Fibroblast of skin of left biceps (primary cell): ENCODE measurements at regions not wholly inside any gene's neighbourhood (a gene's known extent, or its start where the extent isn't known, plus 50 kb on each side); places are given as distances from the start of the nearest gene placed in this dataset.
A peak's percentile ranks its signal among the peaks of the same experiment; 100 is the strongest.

Source experiments
- DNase-seq, 2 experiments: peaks; one replicate each; pipeline ENCODE4 v3.0.0-alpha.2; 2013; ENCODE audit warnings: low read depth in 2 of 2

- DNase-seq: no peak
These were observed 317.0 kb upstream of the DCBLD2 start for GRCh38 chr3:99218468-99218867.

DNA sequence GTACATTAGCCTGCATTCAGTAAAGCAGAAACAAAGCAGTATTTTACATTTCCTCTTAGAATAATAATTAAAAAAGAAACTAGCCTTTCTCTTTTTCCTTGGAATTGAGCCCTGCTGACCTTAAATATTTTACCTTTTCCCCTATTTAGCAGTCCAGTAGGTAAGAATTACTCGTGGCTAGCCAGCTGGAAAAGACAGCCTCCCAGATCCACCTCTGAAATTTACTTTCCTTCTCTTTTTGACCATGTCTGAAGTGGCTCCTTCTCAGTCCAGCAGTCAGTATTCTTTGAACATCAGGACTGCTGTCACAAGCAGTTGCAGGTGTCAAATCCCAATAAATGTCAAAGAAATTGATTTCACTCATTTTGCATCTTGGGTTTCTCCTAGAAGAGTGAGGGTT is 311.5 kb upstream of the DCBLD2 start:
- no peak for DNase-seq

GRCh38 chr3:99211309-99211708 is 309.8 kb upstream of the DCBLD2 start:
- DNase-seq: no peak

DNA sequence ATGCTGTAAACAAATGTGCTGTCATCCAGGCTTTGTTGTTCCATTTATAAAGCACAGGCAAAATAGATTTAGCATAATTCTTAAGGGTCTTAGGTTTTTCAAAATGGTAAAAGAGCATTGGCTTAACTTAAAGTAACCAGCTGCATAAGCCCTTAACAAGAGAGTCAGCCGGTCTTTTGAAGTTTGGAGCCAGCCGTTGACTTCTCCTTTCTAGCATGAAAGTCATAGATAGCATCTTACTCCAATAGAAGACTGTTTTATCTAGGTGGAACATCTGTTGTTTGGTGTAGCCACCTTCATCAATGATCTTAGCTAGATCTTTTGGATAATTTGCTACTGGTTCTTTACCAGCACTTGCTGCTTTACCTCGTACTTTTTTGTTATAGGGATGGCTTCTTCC is 297.5 kb upstream of the DCBLD2 start:
- no peak for DNase-seq

DNA sequence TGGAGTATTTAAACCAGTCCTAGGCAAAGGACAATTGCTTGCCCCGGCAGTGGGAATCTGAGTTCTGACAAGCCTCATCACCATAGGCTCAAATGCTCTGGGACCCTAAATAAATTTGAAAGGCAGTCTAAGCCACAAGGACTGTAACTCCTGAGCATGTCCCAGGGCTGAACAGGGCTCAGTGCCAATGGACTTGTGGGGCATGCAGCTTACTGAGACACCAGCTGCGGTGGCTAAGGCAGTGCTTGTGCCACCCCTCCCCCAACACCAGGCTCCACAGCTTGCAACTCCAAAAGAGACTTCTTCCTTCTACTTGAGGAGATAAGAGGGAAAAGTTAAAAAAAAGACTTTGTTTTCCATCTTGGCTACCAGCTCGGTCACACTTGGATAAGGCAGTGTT is 289.7 kb upstream of the DCBLD2 start:
- no peak for DNase-seq

DNA sequence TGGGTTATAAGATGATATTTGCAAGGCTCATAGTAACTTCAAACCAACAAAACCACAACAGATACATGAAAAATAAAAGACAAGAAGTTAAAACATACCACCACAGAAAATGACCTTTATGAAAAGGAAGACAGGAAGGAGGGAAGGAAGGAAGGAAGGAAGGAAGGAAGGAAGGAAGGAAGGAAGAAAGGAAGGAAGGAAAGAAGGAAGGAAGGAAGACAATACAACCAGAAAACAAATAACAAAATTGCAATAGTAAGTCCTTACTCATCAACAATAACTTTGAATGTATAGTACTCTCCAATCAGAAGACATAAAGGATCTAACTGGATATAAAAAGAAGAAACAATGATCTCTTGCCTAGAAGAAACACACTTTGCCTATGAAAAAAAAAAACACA is 287.4 kb upstream of the DCBLD2 start:
- no peak for DNase-seq

DNA sequence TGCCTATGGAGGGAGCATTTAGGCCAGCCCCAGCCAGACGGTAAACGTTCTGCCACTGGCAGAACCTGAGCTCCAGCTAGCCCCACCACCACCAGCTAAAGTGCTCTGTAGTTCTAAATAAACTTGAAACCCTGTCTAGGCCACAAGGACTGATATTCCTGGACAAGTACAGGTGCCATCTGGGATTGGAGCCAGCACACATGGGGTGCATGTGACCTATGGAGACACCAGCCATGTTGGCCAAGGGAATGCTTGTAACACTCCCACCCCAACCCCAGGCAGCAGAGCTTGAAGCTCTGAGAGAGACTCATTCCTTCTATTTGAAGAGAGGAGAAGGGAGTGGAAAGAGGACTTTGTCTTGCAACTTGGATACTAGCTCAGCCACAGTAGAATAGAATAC is 284.5 kb upstream of the DCBLD2 start:
- no peak for DNase-seq

DNA sequence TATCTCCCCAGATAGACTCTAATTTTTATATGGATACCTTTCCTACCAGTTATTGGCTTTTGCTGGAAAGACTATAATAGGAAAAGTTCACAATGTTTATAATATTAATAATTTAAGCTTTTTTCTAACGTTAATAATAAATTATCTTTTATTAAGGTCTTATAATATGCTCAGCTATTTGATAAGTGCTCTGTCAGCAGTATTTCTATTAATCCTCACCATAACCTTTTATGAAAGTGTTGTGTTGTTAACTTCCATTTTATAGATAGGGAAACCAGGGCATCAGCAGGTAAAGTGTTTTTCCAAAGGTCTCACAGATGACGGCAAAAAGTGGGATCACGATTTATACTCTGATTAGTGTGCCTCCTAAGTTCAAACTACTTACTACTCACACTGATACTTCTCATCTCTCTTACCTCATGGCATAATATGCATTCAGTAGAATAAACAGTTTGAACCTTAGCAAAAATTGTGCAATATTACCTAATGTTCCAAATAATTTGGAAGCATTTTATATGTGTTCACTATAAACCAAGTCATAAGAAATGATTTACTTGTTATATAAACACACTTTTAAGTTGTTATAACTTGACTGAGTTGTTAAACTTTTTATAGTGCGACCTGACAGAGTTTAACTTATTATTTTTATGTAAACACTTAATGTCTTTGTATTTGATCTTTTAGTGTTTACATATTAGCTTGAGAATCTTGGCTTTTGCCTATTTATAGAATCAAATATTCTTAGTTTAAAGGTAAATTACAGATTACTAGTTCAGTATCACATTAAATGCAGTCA is 274.9 kb upstream of the DCBLD2 start:
- no peak for DNase-seq

DNA sequence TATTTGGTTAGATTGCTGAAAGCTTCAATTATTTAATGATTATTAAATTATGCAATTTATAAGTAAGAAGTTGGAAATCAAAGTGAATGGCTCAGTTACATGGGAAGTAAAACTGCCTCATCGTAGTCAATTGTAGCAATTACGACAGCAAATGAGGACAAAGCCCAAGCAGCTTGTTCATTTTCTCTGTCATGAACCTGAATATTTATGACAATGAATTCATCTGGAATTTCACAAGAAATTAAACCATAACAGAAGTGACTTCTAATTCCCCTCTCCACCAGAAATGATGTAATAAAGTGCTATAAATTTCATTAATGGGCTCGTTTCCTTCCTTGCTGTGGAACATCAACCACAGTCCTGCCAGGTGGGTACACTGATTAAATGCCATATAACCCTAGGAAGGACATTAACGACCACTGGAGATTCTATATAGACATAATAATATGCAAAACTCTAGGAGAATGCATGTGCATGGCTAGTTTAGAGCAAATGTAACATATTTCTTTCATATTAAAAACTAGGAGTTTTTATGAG is 273.8 kb upstream of the DCBLD2 start:
- DNase-seq: peak; percentile 56

DNA sequence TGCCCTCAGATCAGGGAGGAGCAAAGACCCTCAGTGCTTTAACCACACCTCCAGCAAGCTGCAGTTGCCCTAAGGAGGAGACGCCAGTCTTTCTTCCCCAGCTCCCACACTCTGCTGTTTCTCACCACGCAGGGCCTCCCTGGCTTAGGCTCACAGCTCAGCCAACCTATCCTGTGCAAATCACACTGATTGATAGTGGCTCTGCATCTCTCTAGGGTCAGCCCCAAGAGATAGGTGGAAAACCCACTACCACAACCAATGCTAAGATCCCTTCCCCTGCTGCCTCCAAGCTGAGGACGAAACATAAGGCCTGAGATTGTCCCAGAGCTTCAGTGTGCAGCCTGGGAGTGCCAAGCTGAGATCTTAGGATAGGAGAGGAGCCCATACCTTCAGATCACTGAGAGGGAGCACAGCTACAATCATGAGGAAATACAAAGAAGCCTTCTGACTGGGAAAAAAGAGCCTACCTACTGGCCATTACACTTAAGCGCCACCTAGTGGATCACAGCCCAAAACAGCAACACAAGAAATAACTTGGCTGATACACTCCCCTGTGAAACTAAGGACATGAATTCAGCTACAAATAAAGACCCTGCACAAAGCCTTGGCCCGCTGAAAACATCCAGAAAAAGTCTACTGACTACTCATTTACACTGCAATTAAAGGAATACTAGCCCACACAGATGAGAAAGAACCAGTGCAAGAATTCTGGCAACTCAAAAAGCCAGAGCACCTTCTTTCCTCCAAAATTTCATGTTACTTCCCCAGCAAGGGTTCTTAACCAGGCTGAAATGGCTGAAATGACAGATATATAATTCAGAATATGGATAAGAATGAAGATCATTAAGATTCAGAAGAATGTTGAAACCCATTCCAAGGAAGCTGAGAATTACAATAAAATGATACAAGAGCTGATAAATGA is 271.5 kb upstream of the DCBLD2 start:
- peak; percentile 58 to 61 for DNase-seq

DNA sequence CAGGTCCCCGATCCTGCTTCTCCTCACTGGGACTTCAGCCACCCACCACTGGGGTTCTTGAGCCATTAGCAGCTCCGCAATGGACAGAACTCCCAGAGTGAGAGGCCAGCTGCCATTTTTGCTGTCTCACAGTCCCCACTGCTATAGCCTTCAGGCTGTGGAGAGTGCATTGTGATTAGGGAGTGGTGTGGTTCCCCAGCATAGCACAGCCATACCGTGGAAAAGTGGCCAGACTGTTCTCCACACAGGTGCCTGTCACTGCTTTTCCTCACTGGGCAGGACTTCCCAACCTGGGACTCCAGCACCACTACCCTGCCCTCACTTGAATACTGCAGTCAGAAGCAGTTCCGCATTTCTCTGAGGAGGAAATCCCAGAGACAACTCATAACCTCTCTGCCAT is 270.3 kb upstream of the DCBLD2 start:
- DNase-seq: no peak

GRCh38 chr3:99170867-99171517 is 269.5 kb upstream of the DCBLD2 start:
- no peak for DNase-seq

GRCh38 chr3:99167071-99167470 is 265.6 kb upstream of the DCBLD2 start:
- peak; percentile 50 to 56 for DNase-seq

GRCh38 chr3:99163314-99163713 is 261.8 kb upstream of the DCBLD2 start:
- DNase-seq: no peak

DNA sequence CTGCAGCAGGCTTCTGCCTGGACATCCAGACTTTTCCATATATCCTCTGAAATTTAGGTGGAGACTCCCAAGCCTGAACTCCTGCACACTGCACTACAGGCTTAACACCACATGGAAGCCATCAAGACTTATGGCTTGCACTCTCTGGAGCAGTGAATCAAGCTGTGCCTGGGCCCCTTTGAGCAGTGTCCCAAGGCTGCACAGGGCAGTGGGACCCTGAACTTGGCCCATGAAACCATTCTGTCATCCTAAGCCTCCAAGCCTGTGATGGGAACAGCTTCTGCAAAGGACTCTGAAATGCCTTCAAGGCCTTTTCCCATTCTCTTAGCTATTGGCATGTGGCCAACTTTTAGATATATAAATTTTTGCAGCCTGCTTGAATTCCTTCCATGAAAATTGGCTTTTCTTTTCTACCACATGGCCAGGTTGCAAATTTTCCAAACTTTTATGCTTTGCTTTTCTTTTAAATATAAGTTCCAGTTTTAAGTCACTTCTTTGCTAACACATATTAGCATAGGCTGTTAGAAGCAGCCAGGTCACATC is 257.8 kb upstream of the DCBLD2 start:
- no peak for DNase-seq

- no peak for DNase-seq
These were observed 243.5 kb upstream of the DCBLD2 start for GRCh38 chr3:99145031-99145430.

DNA sequence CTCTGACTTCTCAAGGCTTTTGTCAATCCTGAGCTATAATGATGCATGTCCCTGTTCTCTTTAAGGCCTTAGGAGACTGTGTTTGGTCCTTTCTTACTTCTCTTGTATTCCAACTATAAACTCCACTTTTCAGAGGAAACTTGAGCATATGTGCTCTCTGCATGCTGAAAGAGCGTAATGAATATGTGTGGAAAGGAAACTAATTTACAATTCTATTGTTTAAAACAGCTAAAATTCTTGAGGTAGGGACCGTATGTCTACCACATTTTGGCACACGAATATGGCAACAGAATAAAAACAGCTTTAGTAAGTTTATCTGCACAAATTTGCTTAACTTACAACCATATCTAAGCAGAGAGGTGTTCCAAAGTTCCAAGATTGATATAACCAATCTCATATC is 242.0 kb upstream of the DCBLD2 start:
- no peak for DNase-seq

GRCh38 chr3:99134986-99135385 is 233.5 kb upstream of the DCBLD2 start:
- DNase-seq: peak; percentile 42 to 44

DNA sequence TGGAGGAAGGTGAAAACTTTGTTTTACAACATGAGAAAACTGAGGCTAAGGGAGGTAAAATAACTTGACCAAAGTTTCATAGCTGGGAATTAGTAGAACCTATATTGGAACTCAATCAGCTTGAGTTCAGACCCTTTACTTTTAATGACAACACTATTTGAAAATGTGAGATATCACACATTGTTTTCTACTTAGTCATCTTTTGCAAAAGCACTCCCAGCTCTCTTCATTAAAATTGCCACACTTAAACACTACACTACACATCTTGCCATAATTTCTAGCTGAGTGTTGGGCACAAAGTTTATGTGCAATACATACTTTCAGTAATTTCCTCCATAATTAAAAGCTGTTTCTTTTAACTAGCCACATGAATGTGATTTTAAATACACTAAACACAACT is 230.4 kb upstream of the DCBLD2 start:
- peak; percentile 37 to 52 for DNase-seq

GRCh38 chr3:99128725-99129505 is 227.4 kb upstream of the DCBLD2 start:
- DNase-seq: peak; percentile 91 to 92

- DNase-seq: no peak
These were observed 226.7 kb upstream of the DCBLD2 start for GRCh38 chr3:99128235-99128634.
